ENCODE measurements at regions not wholly inside any gene's neighbourhood (a gene's known extent, or its start where the extent isn't known, plus 50 kb on each side); places are given as distances from the start of the nearest gene placed in this dataset.
"Not testable (repeated sequence)": the region's sequence is repeated elsewhere in the genome, so short reads cannot be mapped to it uniquely, and the experiment has no call there.

- Mint-ChIP-seq H3K27ac (no peak overlapping the region), H3K9me3 (peaks cover 0 to 14% (median 5%) of the 10 kb centered on the region in 5 donors), H3K4me3 (no peak overlapping the region), H3K36me3 (peaks cover 0 to 3% (median 2%) of the 10 kb centered on the region in 3 donors), H3K4me1 (no peaks in the 10 kb centered on the region), H3K27me3 (peaks cover 0 to 2% of the 10 kb centered on the region in 2 donors)
- H3K36me3 ChIP-seq (ENCODE audit: insufficient read depth, low read length) = no peaks in the 10 kb centered on the region
- H3K9me3 ChIP-seq (ENCODE audit: low read length) = no peaks in the 10 kb centered on the region
- no peak overlapping the region for H3K4me3 ChIP-seq (ENCODE audit: low read length)
- ChIA-PET CTCF (no interaction called here), POLR2A (no interaction called here)
- no peaks in the 10 kb centered on the region for H3K4me1 ChIP-seq (ENCODE audit: insufficient read depth, low read length)
- no peaks in the 10 kb centered on the region for H3K27me3 ChIP-seq (ENCODE audit: insufficient read depth, low read length, poor library complexity, severe bottlenecking)
- DNase-seq = no peak
- H3K27ac ChIP-seq (ENCODE audit: low read depth, low read length) = no peak overlapping the region
Measured at GRCh38 chrX:82782014-82782413, 726.1 kb upstream of the POU3F4 start.

DNA sequence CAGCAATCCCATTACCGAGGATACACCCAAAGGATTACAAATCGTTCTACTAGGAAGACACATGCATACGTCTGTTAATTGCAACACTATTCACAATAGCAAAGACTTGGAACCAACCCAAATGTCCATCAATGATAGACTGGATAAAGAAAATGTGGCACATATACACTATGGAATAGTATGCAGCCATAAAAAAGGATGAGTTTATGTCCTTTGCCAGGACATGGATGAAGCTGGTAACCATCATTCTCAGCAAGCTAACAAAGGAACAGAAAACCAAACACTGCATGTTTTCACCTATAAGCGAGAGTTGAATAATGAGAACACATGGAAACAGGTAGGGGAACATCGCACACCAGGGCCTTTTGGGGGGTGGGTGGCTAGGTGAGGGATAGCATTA lies 695.2 kb upstream of the POU3F4 start:
- H3K9me3 ChIP-seq (ENCODE audit: low read length); H3K36me3 ChIP-seq (ENCODE audit: insufficient read depth, low read length); POLR2A ChIA-PET; H3K4me1 ChIP-seq (ENCODE audit: insufficient read depth, low read length); DNase-seq; H3K9me3 Mint-ChIP-seq; H3K4me1 Mint-ChIP-seq; H3K27ac Mint-ChIP-seq; H3K27me3 ChIP-seq (ENCODE audit: insufficient read depth, low read length, poor library complexity, severe bottlenecking); H3K4me3 Mint-ChIP-seq; H3K27ac ChIP-seq (ENCODE audit: low read depth, low read length); H3K27me3 Mint-ChIP-seq; H3K4me3 ChIP-seq (ENCODE audit: low read length); H3K36me3 Mint-ChIP-seq; CTCF ChIA-PET: not testable (repeated sequence)

- DNase-seq = no peak
- ChIA-PET POLR2A (no interaction called here), CTCF (no interaction called here)
- no peaks in the 10 kb centered on the region for H3K27me3 Mint-ChIP-seq
- peaks cover 0 to 5% (median 2%) of the 10 kb centered on the region in 5 donors for H3K9me3 Mint-ChIP-seq
- Histone ChIP-seq H3K27ac (ENCODE audit: low read depth, low read length) (no peak overlapping the region), H3K4me1 (ENCODE audit: insufficient read depth, low read length) (no peaks in the 10 kb centered on the region), H3K4me3 (ENCODE audit: low read length) (no peak overlapping the region), H3K27me3 (ENCODE audit: insufficient read depth, low read length, poor library complexity, severe bottlenecking) (no peaks in the 10 kb centered on the region), H3K9me3 (ENCODE audit: low read length) (no peaks in the 10 kb centered on the region), H3K36me3 (ENCODE audit: insufficient read depth, low read length) (no peaks in the 10 kb centered on the region)
- no peak overlapping the region for H3K27ac Mint-ChIP-seq
- H3K4me1 Mint-ChIP-seq = no peaks in the 10 kb centered on the region
- H3K36me3 Mint-ChIP-seq = no peaks in the 10 kb centered on the region
- no peak overlapping the region for H3K4me3 Mint-ChIP-seq
Measured at GRCh38 chrX:82813671-82814078, 694.4 kb upstream of the POU3F4 start.

DNA sequence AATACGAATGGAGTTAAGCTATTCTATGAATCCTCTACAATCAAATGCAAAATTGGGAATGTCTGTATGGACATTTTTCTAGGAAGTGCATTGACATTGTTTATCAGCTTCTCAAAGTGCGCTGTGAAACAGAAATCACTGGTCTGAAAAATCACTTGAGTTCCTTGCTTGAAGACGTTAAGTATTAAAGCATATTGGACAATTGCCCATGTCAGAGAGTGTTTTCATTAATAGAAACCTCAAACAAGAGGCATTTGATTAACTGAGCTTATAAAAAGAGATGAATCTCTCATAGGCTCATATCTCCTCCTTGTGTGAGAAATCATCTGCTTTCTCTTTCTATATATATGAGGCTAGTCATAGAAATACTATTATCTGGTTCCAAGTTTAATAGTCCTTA lies 692.1 kb upstream of the POU3F4 start:
- no peaks in the 10 kb centered on the region for H3K4me1 ChIP-seq (ENCODE audit: insufficient read depth, low read length)
- CTCF ChIA-PET = no interaction called here
- Mint-ChIP-seq H3K4me3 (no peak overlapping the region), H3K9me3 (peaks cover 0 to 5% (median 2%) of the 10 kb centered on the region in 5 donors), H3K36me3 (no peaks in the 10 kb centered on the region), H3K4me1 (no peaks in the 10 kb centered on the region), H3K27me3 (no peaks in the 10 kb centered on the region), H3K27ac (no peak overlapping the region)
- no peaks in the 10 kb centered on the region for H3K36me3 ChIP-seq (ENCODE audit: insufficient read depth, low read length)
- no peaks in the 10 kb centered on the region for H3K9me3 ChIP-seq (ENCODE audit: low read length)
- POLR2A ChIA-PET = no interaction called here
- H3K27ac ChIP-seq (ENCODE audit: low read depth, low read length) = no peak overlapping the region
- H3K27me3 ChIP-seq (ENCODE audit: insufficient read depth, low read length, poor library complexity, severe bottlenecking) = no peaks in the 10 kb centered on the region
- DNase-seq = no peak
- no peak overlapping the region for H3K4me3 ChIP-seq (ENCODE audit: low read length)

DNA sequence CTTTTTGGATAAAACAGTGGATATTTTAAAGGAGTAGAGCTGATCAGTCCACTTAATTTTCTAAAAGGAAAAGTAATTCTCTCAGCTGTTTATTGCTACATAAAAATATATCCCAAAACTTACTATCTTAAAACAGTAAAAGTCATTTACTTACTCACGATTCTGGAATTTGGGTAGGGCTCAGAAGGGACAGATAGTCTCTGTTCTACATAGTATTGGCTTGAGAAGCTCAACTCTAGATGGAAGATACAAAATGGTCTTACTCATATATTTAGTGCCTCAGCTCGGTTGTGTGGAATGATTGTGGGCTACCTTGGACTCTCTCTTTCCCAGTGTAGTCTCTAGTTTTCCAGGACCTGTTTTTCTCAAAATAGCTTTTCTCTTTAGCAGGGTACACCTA lies 691.5 kb upstream of the POU3F4 start:
- Histone ChIP-seq H3K4me1 (ENCODE audit: insufficient read depth, low read length) (no peaks in the 10 kb centered on the region), H3K36me3 (ENCODE audit: insufficient read depth, low read length) (no peaks in the 10 kb centered on the region), H3K27ac (ENCODE audit: low read depth, low read length) (no peak overlapping the region), H3K27me3 (ENCODE audit: insufficient read depth, low read length, poor library complexity, severe bottlenecking) (no peaks in the 10 kb centered on the region), H3K4me3 (ENCODE audit: low read length) (no peak overlapping the region), H3K9me3 (ENCODE audit: low read length) (no peaks in the 10 kb centered on the region)
- ChIA-PET CTCF (no interaction called here), POLR2A (no interaction called here)
- peaks cover 0 to 1% of the 10 kb centered on the region in 2 donors for H3K27me3 Mint-ChIP-seq
- DNase-seq = no peak
- no peak overlapping the region for H3K4me3 Mint-ChIP-seq
- no peaks in the 10 kb centered on the region for H3K36me3 Mint-ChIP-seq
- H3K9me3 Mint-ChIP-seq = peaks cover 0 to 5% (median 1%) of the 10 kb centered on the region in 5 donors
- no peak overlapping the region for H3K27ac Mint-ChIP-seq
- H3K4me1 Mint-ChIP-seq = no peaks in the 10 kb centered on the region

GRCh38 chrX:82842286-82842685 lies 665.8 kb upstream of the POU3F4 start:
- Mint-ChIP-seq H3K27ac (no peak overlapping the region), H3K36me3 (no peaks in the 10 kb centered on the region), H3K9me3 (peaks cover 0 to 7% (median 0%) of the 10 kb centered on the region in 5 donors), H3K27me3 (no peaks in the 10 kb centered on the region), H3K4me3 (no peak overlapping the region), H3K4me1 (no peaks in the 10 kb centered on the region)
- Histone ChIP-seq H3K36me3 (ENCODE audit: insufficient read depth, low read length) (no peaks in the 10 kb centered on the region), H3K27ac (ENCODE audit: low read depth, low read length) (no peak overlapping the region), H3K4me3 (ENCODE audit: low read length) (no peak overlapping the region), H3K9me3 (ENCODE audit: low read length) (no peaks in the 10 kb centered on the region), H3K4me1 (ENCODE audit: insufficient read depth, low read length) (no peaks in the 10 kb centered on the region), H3K27me3 (ENCODE audit: insufficient read depth, low read length, poor library complexity, severe bottlenecking) (no peaks in the 10 kb centered on the region)
- ChIA-PET POLR2A (no interaction called here), CTCF (no interaction called here)
- DNase-seq = no peak

DNA sequence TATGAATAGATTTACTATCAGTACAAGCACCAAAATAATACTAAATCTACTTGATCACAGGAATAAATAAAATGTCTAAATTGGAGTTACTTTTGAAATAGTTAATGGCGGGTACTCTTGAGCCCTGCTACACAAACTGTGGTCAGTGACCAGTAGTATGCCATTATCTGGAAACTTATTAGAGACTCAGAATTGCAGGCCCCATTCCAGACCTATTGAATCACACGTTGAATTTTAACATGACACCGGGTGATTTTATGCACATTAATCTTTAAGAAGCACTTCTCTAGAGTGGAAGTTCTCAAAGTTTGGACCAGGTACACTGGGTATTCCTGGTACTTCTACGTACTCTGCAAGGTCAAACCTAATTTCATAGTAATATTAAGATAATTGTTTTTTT lies 660.0 kb upstream of the POU3F4 start:
- CTCF ChIA-PET = no interaction called here
- Histone ChIP-seq H3K9me3 (ENCODE audit: low read length) (no peaks in the 10 kb centered on the region), H3K4me3 (ENCODE audit: low read length) (no peak overlapping the region), H3K36me3 (ENCODE audit: insufficient read depth, low read length) (no peaks in the 10 kb centered on the region), H3K4me1 (ENCODE audit: insufficient read depth, low read length) (no peaks in the 10 kb centered on the region), H3K27ac (ENCODE audit: low read depth, low read length) (no peak overlapping the region), H3K27me3 (ENCODE audit: insufficient read depth, low read length, poor library complexity, severe bottlenecking) (no peaks in the 10 kb centered on the region)
- peaks cover 0 to 2% (median 0%) of the 10 kb centered on the region in 3 donors for H3K4me1 Mint-ChIP-seq
- DNase-seq = no peak
- no peaks in the 10 kb centered on the region for H3K27me3 Mint-ChIP-seq
- no peak overlapping the region for H3K4me3 Mint-ChIP-seq
- peaks cover 0 to 8% (median 0%) of the 10 kb centered on the region in 5 donors for H3K9me3 Mint-ChIP-seq
- POLR2A ChIA-PET = no interaction called here
- H3K27ac Mint-ChIP-seq = no peak overlapping the region
- no peaks in the 10 kb centered on the region for H3K36me3 Mint-ChIP-seq
